ENCODE measurements at regions not wholly inside any gene's neighbourhood (a gene's known extent, or its start where the extent isn't known, plus 50 kb on each side); places are given as distances from the start of the nearest gene placed in this dataset.

GRCh38 chr3:181616088-181617070, 95.3 kb upstream of the SOX2 start:
- FAIRE-seq, result no peak
- H3K9me3 ChIP-seq, result no peaks in the 10 kb centered on the region
- intact Hi-C loops (cut with DNase I), result no loop called here
- no peak for TF ChIP-seq CTCF (IDR thresholded peaks at IDR 0.05)
- no peaks in the 10 kb centered on the region for H3K27me3 ChIP-seq
- DNase-seq, result no peak
- no peaks in the 10 kb centered on the region for H3K4me1 ChIP-seq
- no peak overlapping the region for H3K4me3 ChIP-seq
- H3K27ac ChIP-seq, result no peak overlapping the region
- no peak for ATAC-seq
- WGBS, 2 donors, result 63 to 74% methylated on average over 2 of the region's 2 CpGs
- H3K36me3 ChIP-seq, result no peaks in the 10 kb centered on the region

DNA sequence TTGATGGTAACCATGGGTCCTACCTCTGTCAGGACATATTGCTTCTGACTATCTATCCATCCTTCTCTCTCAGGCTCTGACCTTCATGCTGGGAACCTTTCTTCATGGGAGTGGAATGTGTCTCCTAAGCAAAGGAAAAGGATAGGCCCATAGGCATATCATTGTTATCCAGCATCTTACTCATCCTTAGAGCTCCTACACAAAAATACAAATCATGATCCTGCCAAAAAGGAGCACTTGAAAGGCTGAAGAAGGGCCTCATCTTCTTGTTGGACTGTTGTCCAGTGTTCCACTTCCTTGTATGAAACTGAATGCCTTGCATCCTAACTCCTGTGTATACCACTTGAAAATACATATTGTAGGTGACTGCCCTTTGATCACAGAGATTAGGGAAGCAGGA, 96.1 kb upstream of the SOX2 start:
- Histone ChIP-seq H3K27ac (no peak overlapping the region), H3K36me3 (no peaks in the 10 kb centered on the region), H3K4me1 (no peaks in the 10 kb centered on the region), H3K4me3 (no peak overlapping the region), H3K27me3 (no peaks in the 10 kb centered on the region), H3K9me3 (no peaks in the 10 kb centered on the region)
- intact Hi-C loops (cut with DNase I), result no loop called here
- no peak for TF ChIP-seq CTCF (IDR thresholded peaks at IDR 0.05)
- DNase-seq (no peak), FAIRE-seq (no peak), ATAC-seq (no peak)

DNA sequence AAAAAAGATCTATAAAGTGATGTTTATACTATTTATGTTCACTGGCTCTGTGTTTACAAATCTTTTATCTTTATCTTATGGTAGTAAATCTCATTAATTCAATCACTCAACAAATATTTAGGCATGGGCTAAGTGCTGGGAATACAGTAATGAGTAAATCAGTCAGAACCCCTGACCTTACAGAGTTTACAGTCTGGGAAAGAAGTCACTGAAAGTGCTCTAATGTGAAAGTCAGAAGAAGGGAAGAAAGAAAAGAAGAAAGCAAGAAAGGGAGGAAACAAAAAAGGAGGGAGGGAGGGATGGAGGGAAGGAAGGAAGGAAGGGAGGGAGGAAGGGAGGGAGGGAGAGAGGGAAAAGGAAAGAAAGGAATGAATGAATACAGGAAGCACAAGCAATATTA, 96.8 kb upstream of the SOX2 start:
- Histone ChIP-seq H3K4me3 (no peak overlapping the region), H3K27ac (no peak overlapping the region), H3K36me3 (no peaks in the 10 kb centered on the region), H3K9me3 (no peaks in the 10 kb centered on the region), H3K4me1 (no peaks in the 10 kb centered on the region), H3K27me3 (no peaks in the 10 kb centered on the region)
- intact Hi-C loops (cut with DNase I), result no loop called here
- DNase-seq, result no peak
- no peak for TF ChIP-seq CTCF (IDR thresholded peaks at IDR 0.05)
- no peak for ATAC-seq
- no peak for FAIRE-seq

GRCh38 chr3:181613813-181614212, 97.9 kb upstream of the SOX2 start:
- FAIRE-seq, result no peak
- Histone ChIP-seq H3K4me3 (no peak overlapping the region), H3K27me3 (no peaks in the 10 kb centered on the region), H3K4me1 (no peaks in the 10 kb centered on the region), H3K36me3 (no peaks in the 10 kb centered on the region), H3K9me3 (no peaks in the 10 kb centered on the region), H3K27ac (no peak overlapping the region)
- intact Hi-C loops (cut with DNase I), result no loop called here
- 37 to 46% methylated on average over 1 of the region's 1 CpG for WGBS, 2 donors
- no peak for DNase-seq
- ATAC-seq, result no peak
- no peak for TF ChIP-seq CTCF (IDR thresholded peaks at IDR 0.05)

DNA sequence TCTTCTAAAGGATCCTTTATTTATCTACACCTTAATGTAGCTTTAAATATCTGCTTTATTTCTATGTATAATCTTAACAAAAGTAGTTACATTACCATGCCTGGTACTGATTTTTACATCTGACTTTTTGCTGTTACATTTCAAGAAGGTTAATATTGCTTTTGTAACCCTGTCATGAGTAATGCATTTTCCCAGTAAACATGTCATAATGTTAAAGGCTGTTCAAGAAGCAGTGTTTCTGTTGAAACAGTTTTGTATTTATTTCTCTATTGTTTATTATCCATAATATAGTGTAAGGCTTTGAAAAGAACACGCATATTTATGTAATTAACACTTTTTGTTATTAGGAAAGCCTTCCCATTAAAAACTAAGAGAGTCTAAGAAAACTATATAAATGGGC, 98.5 kb upstream of the SOX2 start:
- Histone ChIP-seq H3K9me3 (no peaks in the 10 kb centered on the region), H3K36me3 (no peaks in the 10 kb centered on the region), H3K4me3 (no peak overlapping the region), H3K27ac (no peak overlapping the region), H3K27me3 (no peaks in the 10 kb centered on the region), H3K4me1 (no peaks in the 10 kb centered on the region)
- TF ChIP-seq CTCF (IDR thresholded peaks at IDR 0.05), result no peak
- DNase-seq (no peak), ATAC-seq (no peak), FAIRE-seq (no peak)
- intact Hi-C loops (cut with DNase I), result no loop called here
- WGBS, 2 donors, result 66 to 91% methylated on average over 1 of the region's 1 CpG
